ENCODE measurements at regions not wholly inside any gene's neighbourhood (a gene's known extent, or its start where the extent isn't known, plus 50 kb on each side); places are given as distances from the start of the nearest gene placed in this dataset.
"Not testable (repeated sequence)": the region's sequence is repeated elsewhere in the genome, so short reads cannot be mapped to it uniquely, and the experiment has no call there.

DNA sequence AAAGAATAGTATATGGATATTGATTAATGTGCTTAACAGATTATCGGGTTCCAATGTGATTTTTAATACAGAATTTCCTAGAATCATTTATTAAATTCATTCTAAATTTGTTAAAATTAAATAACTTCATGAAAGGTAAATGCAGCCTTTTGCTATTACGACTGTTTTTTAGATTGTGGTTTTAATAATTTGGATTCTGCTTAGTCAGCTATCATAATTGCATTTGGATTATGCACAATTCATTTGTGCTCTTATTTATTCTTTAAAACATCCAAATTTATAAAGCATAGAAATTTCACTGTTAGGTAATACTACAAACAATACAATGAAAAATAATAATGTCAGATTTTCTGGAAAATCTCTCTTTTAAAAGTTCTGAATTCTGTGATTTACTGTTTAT is 1598.5 kb downstream of the EFNA5 start:
- no peak overlapping the region for H3K4me3 ChIP-seq (ENCODE audit: low read depth, low read length)
- TF ChIP-seq, protein P1, sequence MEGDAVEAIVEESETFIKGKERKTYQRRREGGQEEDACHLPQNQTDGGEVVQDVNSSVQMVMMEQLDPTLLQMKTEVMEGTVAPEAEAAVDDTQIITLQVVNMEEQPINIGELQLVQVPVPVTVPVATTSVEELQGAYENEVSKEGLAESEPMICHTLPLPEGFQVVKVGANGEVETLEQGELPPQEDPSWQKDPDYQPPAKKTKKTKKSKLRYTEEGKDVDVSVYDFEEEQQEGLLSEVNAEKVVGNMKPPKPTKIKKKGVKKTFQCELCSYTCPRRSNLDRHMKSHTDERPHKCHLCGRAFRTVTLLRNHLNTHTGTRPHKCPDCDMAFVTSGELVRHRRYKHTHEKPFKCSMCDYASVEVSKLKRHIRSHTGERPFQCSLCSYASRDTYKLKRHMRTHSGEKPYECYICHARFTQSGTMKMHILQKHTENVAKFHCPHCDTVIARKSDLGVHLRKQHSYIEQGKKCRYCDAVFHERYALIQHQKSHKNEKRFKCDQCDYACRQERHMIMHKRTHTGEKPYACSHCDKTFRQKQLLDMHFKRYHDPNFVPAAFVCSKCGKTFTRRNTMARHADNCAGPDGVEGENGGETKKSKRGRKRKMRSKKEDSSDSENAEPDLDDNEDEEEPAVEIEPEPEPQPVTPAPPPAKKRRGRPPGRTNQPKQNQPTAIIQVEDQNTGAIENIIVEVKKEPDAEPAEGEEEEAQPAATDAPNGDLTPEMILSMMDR (IDR thresholded peaks at IDR 0.05; ENCODE audit: low read depth, low read length, missing control alignments): no peak
- in situ Hi-C loops (cut with HindIII; ENCODE audit: low sequenced_read_pairs): no loop called here
- DNase-seq (ENCODE audit: low read depth): no peak

DNA sequence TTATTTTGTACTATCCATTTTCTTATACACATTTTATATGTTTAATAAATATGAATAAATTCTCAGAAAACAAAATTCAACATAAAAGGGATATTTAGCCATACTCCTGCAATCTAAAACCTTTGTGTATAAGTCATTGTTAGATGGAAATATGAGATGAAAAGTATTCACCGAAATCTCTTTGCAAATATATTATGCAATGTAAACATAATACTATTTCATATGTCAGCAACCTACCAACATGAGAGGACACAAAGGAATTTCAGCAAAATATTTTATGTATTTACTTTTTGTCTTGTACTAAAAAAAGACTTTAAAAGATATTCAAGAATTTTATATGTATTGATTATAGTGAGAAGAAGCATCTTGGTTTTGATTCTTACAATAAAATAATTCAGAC is 1623.4 kb downstream of the EFNA5 start:
- TF ChIP-seq, protein P1 (IDR thresholded peaks at IDR 0.05; ENCODE audit: low read depth, low read length, missing control alignments): no peak
- H3K4me3 ChIP-seq (ENCODE audit: low read depth, low read length): no peak overlapping the region
- DNase-seq (ENCODE audit: low read depth): no peak
- in situ Hi-C loops (cut with HindIII; ENCODE audit: low sequenced_read_pairs): no loop called here

GRCh38 chr5:106032069-106032468 is 1638.7 kb downstream of the EFNA5 start:
- DNase-seq (ENCODE audit: low read depth); H3K4me3 ChIP-seq (ENCODE audit: low read depth, low read length); in situ Hi-C loops (cut with HindIII; ENCODE audit: low sequenced_read_pairs): not testable (repeated sequence)

GRCh38 chr5:106028314-106028713 is 1642.4 kb downstream of the EFNA5 start:
- no peak overlapping the region for H3K4me3 ChIP-seq (ENCODE audit: low read depth, low read length)
- in situ Hi-C loops (cut with HindIII; ENCODE audit: low sequenced_read_pairs): no loop called here
- DNase-seq (ENCODE audit: low read depth): no peak
- TF ChIP-seq, protein P1 (IDR thresholded peaks at IDR 0.05; ENCODE audit: low read depth, low read length, missing control alignments): no peak

DNA sequence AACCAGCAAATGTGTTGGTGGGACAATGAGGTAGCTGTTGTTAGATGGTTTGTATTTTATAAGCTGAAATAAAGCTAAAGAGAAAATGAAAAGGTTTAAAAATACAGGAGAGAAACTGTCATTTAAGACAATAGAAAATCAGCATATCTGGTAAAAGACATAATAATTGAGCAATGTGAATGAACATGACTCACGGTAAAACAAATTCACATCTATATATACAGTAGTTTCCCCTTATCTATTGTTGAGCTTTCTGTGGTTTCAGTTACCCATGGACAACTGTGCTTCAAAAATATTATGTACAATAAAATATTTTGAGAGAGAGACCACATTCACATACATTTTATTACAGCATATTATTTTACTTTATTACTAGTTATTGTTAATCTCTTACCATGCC is 1649.8 kb downstream of the EFNA5 start:
- in situ Hi-C loops (cut with HindIII; ENCODE audit: low sequenced_read_pairs): no loop called here
- TF ChIP-seq, protein P1 (IDR thresholded peaks at IDR 0.05; ENCODE audit: low read depth, low read length, missing control alignments): no peak
- no peak overlapping the region for H3K4me3 ChIP-seq (ENCODE audit: low read depth, low read length)
- no peak for DNase-seq (ENCODE audit: low read depth)

DNA sequence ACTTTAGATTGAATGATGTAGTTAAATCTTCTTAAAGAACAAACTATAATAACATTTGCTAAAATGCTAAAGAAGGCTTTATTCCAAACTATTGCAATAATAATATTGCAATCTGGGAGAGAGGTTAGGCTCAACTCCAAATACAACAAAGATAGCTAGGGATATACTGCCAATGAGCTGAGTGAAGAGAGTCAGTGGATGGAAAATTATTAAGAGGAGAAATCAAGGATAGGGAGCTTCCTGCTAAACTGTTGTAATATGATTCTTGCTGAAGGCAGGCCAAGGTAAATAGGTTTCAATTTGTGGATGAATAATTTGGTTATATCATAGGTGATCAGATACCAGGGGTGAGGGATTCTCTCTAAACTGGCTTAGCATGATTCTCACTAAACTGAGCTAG is 1651.5 kb downstream of the EFNA5 start:
- in situ Hi-C loops (cut with HindIII; ENCODE audit: low sequenced_read_pairs): no loop called here
- DNase-seq (ENCODE audit: low read depth): peak; percentile 35

GRCh38 chr5:106017243-106017857 is 1653.4 kb downstream of the EFNA5 start:
- H3K4me3 ChIP-seq (ENCODE audit: low read depth, low read length): no peak overlapping the region
- in situ Hi-C loops (cut with HindIII; ENCODE audit: low sequenced_read_pairs): no loop called here
- DNase-seq (ENCODE audit: low read depth): no peak
- TF ChIP-seq, protein P1 (IDR thresholded peaks at IDR 0.05; ENCODE audit: low read depth, low read length, missing control alignments): no peak

More for the DNA sequence above, 1651.5 kb downstream of the EFNA5 start:
- H3K4me3 ChIP-seq (ENCODE audit: low read depth, low read length): no peak overlapping the region
- TF ChIP-seq, protein P1 (IDR thresholded peaks at IDR 0.05; ENCODE audit: low read depth, low read length, missing control alignments): no peak
